Heart left ventricle (tissue), 13 donors: ENCODE measurements at regions not wholly inside any gene's neighbourhood (a gene's known extent, or its start where the extent isn't known, plus 50 kb on each side); places are given as distances from the start of the nearest gene placed in this dataset.

Experiments used
- POLR2A ChIP-seq, 2 donors: fragments of 450-650 bp; IDR thresholded peaks; one replicate each; pipeline ENCODE4 v1.6.1; 2017; ENCODE audit warnings: antibody characterized with exemption in 2 of 2, mild to moderate bottlenecking in 2 of 2, moderate library complexity in 2 of 2
- TF ChIP-seq, protein P1 (sequence below), 12 donors: fragments of 200-600 bp; sonication (generic) in 4 of 12; IDR thresholded peaks; one replicate each; pipeline versions ENCODE4 v1.5.0 to v1.8.0; 2018 to 2022; ENCODE audit warnings: antibody characterized with exemption in 12 of 12, mild to moderate bottlenecking in 5 of 12
- donor health status: ischemic (EF 13 %, LVEDD 7.1; RV severe dilation, severe dysfunction).
- donor health status: DM: no; HTN: yes; CAD: no.
- donor health status: DM: no; HTN: no; CAD: no.
- donor health status: ischemic (EF 25% LVEDD 6.9; RV normal size, moderate dysfunction).
- donor health status: ischemic (EF 25% LVEDD 5.7; RV mildly dilated, moderate dysfunction).
- donor health status: ischemic (EF 35%, LVEDD 5.7; RV mildly dilated, moderate dysfunction).
- donor health status: nonischemic (EF 11% LVEDD 7.7; RV severe dilation, severe dysfunction).
- donor health status: DM: yes; HTN: yes; CAD: no.
- donor health status: PGD.
- donor health status: ischemic (EF 29% LVEDD 5.4; RV normal size, mild dysfunction).
- donor health status: nonischemic (EF 23%, LVEDD 6.1; RV moderate dilation, normal function).

DNA sequence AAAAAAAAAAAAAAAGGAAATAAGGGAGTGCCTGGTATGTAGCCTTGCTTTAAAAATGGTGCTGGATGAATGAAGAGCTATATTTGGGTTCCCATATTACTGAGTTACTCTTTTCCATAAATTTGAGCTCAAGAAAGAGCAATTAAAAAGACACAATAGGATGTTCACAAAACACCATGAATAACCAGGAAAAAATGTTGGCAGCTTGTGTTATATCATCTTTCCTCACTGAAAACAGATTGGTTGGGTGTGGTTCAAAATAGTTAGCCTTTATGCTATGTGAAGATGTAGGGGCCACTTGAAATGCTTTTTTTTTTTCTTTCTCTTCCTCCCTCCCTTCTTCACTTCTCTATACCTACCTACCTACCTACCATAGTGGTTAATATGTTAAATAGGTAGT, 256.9 kb downstream of the STK31 start:
- TF ChIP-seq, protein P1, sequence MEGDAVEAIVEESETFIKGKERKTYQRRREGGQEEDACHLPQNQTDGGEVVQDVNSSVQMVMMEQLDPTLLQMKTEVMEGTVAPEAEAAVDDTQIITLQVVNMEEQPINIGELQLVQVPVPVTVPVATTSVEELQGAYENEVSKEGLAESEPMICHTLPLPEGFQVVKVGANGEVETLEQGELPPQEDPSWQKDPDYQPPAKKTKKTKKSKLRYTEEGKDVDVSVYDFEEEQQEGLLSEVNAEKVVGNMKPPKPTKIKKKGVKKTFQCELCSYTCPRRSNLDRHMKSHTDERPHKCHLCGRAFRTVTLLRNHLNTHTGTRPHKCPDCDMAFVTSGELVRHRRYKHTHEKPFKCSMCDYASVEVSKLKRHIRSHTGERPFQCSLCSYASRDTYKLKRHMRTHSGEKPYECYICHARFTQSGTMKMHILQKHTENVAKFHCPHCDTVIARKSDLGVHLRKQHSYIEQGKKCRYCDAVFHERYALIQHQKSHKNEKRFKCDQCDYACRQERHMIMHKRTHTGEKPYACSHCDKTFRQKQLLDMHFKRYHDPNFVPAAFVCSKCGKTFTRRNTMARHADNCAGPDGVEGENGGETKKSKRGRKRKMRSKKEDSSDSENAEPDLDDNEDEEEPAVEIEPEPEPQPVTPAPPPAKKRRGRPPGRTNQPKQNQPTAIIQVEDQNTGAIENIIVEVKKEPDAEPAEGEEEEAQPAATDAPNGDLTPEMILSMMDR (IDR thresholded peaks at IDR 0.05), result no peak
- TF ChIP-seq POLR2A (IDR thresholded peaks at IDR 0.05), result no peak
